Spleen (tissue), 11 donors: ENCODE measurements at regions not wholly inside any gene's neighbourhood (a gene's known extent, or its start where the extent isn't known, plus 50 kb on each side); places are given as distances from the start of the nearest gene placed in this dataset.

Source experiments
- DNase-seq: peaks from one replicate; pipeline ENCODE4 v3.0.0-alpha.2; 2020
- H3K27ac ChIP-seq, 8 donors: fragments of 200-600 bp; sonication (generic) in 7 of 8; 1 replicate in 4 of 8; 2 replicates in 4 of 8; pipeline versions ENCODE4 v1.5.0 to v1.8.0; 2016 to 2021; ENCODE audit warnings: inconsistent platforms in 4 of 8, mild to moderate bottlenecking in 4 of 8, moderate library complexity in 1 of 8
- H3K27me3 ChIP-seq, 7 donors: fragments of 200-600 bp; sonication (generic) in 6 of 7; replicated peaks in 1 of 7; 1 replicate in 4 of 7; 2 replicates in 3 of 7; pipeline versions ENCODE4 v1.5.0 to v1.8.0; 2016 to 2021; ENCODE audit warnings: inconsistent platforms in 3 of 7, mild to moderate bottlenecking in 1 of 7
- H3K36me3 ChIP-seq, 6 donors: fragments of 200-600 bp; sonication (generic) in 5 of 6; 1 replicate in 4 of 6; 2 replicates in 2 of 6; pipeline versions ENCODE4 v1.5.0 to v1.8.0; 2016 to 2021; ENCODE audit warnings: inconsistent platforms in 2 of 6
- H3K4me1 ChIP-seq, 6 donors: fragments of 200-600 bp; sonication (generic) in 5 of 6; 1 replicate in 3 of 6; 2 replicates in 3 of 6; pipeline versions ENCODE4 v1.5.0 to v1.8.0; 2016 to 2021; ENCODE audit warnings: inconsistent platforms in 3 of 6
- H3K4me3 ChIP-seq, 8 donors: fragments of 200-600 bp; sonication (generic) in 7 of 8; 1 replicate in 4 of 8; 2 replicates in 4 of 8; pipeline versions ENCODE4 v1.5.0 to v1.8.0; 2016 to 2021; ENCODE audit warnings: inconsistent platforms in 4 of 8, mild to moderate bottlenecking in 4 of 8, moderate library complexity in 2 of 8
- H3K9me3 ChIP-seq, 8 donors: fragments of 200-600 bp; sonication (generic) in 7 of 8; 1 replicate in 4 of 8; 2 replicates in 4 of 8; pipeline versions ENCODE4 v1.5.0 to v1.8.0; 2016 to 2021; ENCODE audit warnings: inconsistent platforms in 4 of 8
- POLR2A ChIP-seq, 3 donors: fragments of 450-650 bp; IDR thresholded peaks; one replicate each; pipeline ENCODE4 v1.5.1; 2017; ENCODE audit warnings: antibody characterized with exemption in 3 of 3, mild to moderate bottlenecking in 1 of 3
- POLR2AphosphoS5 ChIP-seq, 3 donors: sonication (generic); formaldehyde crosslinking; IDR thresholded peaks; one replicate each; pipeline ENCODE4 v1.5.1; 2017; ENCODE audit warnings: antibody characterized with exemption in 3 of 3
- WGBS, 5 donors: extraction: QIAGEN DNeasy Blood & Tissue Kit in 3 of 5; methylation state at CpG; one replicate each; pipeline versions ENCODE4 v1.1.5 to v1.1.7; 2013 to 2018; 5-methylcytosine and 5-hydroxymethylcytosine counted together
- intact Hi-C: fragments of 100-400 bp; cut with DNase I; formaldehyde crosslinking; loops from one replicate; pipeline ENCODE4 v1.15.0; 2023; ENCODE audit warnings: low total_unique reads
- TF ChIP-seq, protein P1 (sequence below), 11 experiments: fragments of 200-600 bp in 7 of 11; fragments of 450-650 bp in 4 of 11; sonication (generic) in 4 of 11; IDR thresholded peaks in 8 of 11; conservative IDR thresholded peaks in 3 of 11; 1 replicate in 7 of 11; 2 replicates in 4 of 11; pipeline versions ENCODE4 v1.4.0 to v1.8.0; 2016 to 2021; ENCODE audit warnings: antibody characterized with exemption in 11 of 11, inconsistent platforms in 4 of 11, mild to moderate bottlenecking in 1 of 11
- donor health status: healthy with polysubstance abuse.
- donor health status: DM: no; HTN: no; CAD: no; lungs with moderate emphysema.
- donor health status: DM: no; HTN: no; CAD: no.
- donor health status: Bipolar disorder and iron deficiency.
- donor health status: healthy.
- donor health status: DM: no; HTN: no; CAD: no.
- donor health status: DM: yes; HTN: yes; CAD: no.

DNA sequence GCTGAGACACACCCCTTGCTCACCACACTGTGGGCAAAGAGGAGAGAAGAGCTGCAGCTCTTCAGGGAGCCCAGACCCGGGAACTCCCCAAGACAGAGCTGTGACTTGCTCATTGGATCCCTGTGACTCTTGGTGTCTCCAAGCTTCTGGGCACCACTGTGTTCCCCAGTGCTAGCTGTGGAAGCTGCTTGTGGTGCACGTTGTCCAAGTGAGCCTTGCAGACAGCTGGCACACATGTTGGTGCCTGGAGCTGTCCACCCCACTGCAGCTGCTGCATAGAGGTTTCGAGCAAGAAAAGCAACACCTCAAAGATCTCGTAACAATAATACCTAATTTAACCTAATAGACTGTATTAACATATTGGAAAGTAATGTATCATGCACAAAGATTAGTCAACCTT is 1089.3 kb downstream of the PCDH18 start:
- whole genome bisulfite sequencing, 5 donors: 76 to 91% (median 90%) methylated on average over 4 of the region's 4 CpGs
- H3K27ac ChIP-seq: no peak overlapping the region
- H3K9me3 ChIP-seq: no peaks in the 10 kb centered on the region
- no peaks in the 10 kb centered on the region for H3K36me3 ChIP-seq
- H3K27me3 ChIP-seq: no peaks in the 10 kb centered on the region
- DNase-seq: peak; percentile 62
- H3K4me1 ChIP-seq: no peaks in the 10 kb centered on the region
- no peak overlapping the region for H3K4me3 ChIP-seq
- intact Hi-C loops: no loop called here
- TF ChIP-seq, protein P1, sequence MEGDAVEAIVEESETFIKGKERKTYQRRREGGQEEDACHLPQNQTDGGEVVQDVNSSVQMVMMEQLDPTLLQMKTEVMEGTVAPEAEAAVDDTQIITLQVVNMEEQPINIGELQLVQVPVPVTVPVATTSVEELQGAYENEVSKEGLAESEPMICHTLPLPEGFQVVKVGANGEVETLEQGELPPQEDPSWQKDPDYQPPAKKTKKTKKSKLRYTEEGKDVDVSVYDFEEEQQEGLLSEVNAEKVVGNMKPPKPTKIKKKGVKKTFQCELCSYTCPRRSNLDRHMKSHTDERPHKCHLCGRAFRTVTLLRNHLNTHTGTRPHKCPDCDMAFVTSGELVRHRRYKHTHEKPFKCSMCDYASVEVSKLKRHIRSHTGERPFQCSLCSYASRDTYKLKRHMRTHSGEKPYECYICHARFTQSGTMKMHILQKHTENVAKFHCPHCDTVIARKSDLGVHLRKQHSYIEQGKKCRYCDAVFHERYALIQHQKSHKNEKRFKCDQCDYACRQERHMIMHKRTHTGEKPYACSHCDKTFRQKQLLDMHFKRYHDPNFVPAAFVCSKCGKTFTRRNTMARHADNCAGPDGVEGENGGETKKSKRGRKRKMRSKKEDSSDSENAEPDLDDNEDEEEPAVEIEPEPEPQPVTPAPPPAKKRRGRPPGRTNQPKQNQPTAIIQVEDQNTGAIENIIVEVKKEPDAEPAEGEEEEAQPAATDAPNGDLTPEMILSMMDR (IDR thresholded peaks at IDR 0.05 in 8 of 11, conservative IDR thresholded peaks at IDR 0.05 in 3 of 11): no peak
- TF ChIP-seq POLR2AphosphoS5 (IDR thresholded peaks at IDR 0.05) (no peak), POLR2A (IDR thresholded peaks at IDR 0.05) (no peak)

DNA sequence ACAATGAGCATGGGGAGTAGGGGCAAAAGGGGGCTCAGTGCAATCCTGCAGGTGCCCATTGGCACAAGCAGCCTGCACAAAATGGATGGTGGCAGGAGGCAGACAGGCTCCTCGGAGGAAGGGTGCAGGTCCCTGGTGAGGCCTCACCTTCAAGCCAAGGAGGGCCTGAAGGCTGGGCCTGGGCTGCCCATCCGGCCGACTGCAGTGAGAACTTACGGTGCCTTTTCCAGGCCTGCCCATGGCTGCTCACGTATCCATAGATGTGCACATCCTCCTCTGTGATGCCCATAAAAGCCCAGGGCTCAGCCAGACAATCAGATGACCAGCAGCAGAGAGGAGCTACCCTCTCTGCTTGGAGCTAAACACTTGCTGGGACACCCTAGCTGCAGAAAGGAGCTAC is 1089.8 kb downstream of the PCDH18 start:
- no peak overlapping the region for H3K4me3 ChIP-seq
- H3K9me3 ChIP-seq: no peaks in the 10 kb centered on the region
- TF ChIP-seq, protein P1 (IDR thresholded peaks at IDR 0.05 in 8 of 11, conservative IDR thresholded peaks at IDR 0.05 in 3 of 11): no peak
- no peak for TF ChIP-seq POLR2AphosphoS5 (IDR thresholded peaks at IDR 0.05)
- TF ChIP-seq POLR2A (IDR thresholded peaks at IDR 0.05): no peak
- WGBS, 5 donors: 88 to 99% (median 89%) methylated on average over 2 to 5 of the region's 5 CpGs
- no peaks in the 10 kb centered on the region for H3K36me3 ChIP-seq
- intact Hi-C loops: no loop called here
- no peak overlapping the region for H3K27ac ChIP-seq
- H3K4me1 ChIP-seq: no peaks in the 10 kb centered on the region
- DNase-seq: peak; percentile 64
- H3K27me3 ChIP-seq: no peaks in the 10 kb centered on the region

DNA sequence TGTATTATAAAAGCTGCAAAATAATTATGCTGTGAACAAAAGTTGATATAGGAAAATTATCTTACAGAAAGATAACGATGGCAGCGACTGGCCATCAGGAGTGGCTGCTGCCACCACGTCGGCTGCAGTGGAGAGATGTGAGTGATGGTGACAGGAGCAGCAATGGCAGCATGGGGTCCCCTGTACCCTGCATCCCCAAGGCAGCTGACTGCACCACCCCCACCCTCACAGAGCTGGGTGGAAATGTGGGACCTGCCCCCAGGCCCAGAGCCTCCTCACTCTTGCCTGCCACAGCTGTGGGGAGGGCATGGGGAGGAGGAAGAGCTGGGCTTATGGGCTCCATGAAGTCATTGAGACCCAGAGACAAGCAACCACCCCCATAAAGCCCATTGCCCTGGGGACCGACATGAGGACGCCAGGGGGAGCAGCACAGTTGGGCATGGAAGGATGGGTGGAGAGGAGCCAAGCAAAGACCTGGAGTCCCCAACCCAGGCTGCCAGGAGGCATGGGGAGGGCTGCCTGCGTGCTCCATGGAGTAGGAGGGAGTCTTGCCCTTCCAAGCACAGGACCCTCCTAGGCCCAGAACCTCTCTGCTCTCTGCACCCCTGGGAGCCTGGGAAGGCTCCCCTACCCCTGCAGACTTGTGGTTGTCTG is 1090.5 kb downstream of the PCDH18 start:
- Histone ChIP-seq H3K27me3 (no peaks in the 10 kb centered on the region), H3K27ac (no peak overlapping the region), H3K36me3 (no peaks in the 10 kb centered on the region), H3K4me3 (no peak overlapping the region), H3K4me1 (no peaks in the 10 kb centered on the region), H3K9me3 (no peaks in the 10 kb centered on the region)
- intact Hi-C loops: no loop called here
- TF ChIP-seq POLR2A (IDR thresholded peaks at IDR 0.05) (no peak), POLR2AphosphoS5 (IDR thresholded peaks at IDR 0.05) (no peak)
- TF ChIP-seq, protein P1 (IDR thresholded peaks at IDR 0.05 in 8 of 11, conservative IDR thresholded peaks at IDR 0.05 in 3 of 11): no peak
- DNase-seq: peak; percentile 52
- WGBS, 5 donors: 79 to 97% (median 89%) methylated on average over 7 of the region's 7 CpGs

DNA sequence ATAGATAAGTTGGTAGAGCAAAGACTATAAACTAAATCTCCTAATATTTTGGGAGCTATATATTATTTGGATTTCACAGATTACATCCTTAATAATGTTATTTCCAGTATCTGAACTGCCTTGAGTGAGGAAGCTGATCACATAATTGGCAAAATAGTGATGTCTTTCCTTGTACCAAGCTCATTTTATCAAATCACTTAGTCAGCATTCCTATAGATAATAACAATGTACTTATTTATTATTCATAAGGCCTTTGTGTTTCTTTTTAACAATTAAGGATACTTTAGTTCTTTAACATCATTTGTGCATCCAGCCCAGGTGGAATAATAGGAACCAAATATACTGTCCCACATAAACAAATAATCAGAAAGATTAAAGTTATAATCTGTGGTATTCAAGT is 1093.6 kb downstream of the PCDH18 start:
- TF ChIP-seq POLR2A (IDR thresholded peaks at IDR 0.05) (no peak), POLR2AphosphoS5 (IDR thresholded peaks at IDR 0.05) (no peak)
- TF ChIP-seq, protein P1 (IDR thresholded peaks at IDR 0.05 in 8 of 11, conservative IDR thresholded peaks at IDR 0.05 in 3 of 11): no peak
- no peaks in the 10 kb centered on the region for H3K4me1 ChIP-seq
- H3K27ac ChIP-seq: no peak overlapping the region
- intact Hi-C loops: no loop called here
- H3K9me3 ChIP-seq: no peaks in the 10 kb centered on the region
- no peak overlapping the region for H3K4me3 ChIP-seq
- no peaks in the 10 kb centered on the region for H3K27me3 ChIP-seq
- H3K36me3 ChIP-seq: no peaks in the 10 kb centered on the region
- no peak for DNase-seq
